Heart left ventricle (tissue), 13 donors: ENCODE measurements at regions not wholly inside any gene's neighbourhood (a gene's known extent, or its start where the extent isn't known, plus 50 kb on each side); places are given as distances from the start of the nearest gene placed in this dataset.

Experiments
- POLR2A ChIP-seq, 2 donors: fragments of 450-650 bp; IDR thresholded peaks; one replicate each; pipeline ENCODE4 v1.6.1; 2017; ENCODE audit warnings: antibody characterized with exemption in 2 of 2, mild to moderate bottlenecking in 2 of 2, moderate library complexity in 2 of 2
- TF ChIP-seq, protein P1 (sequence below), 12 donors: fragments of 200-600 bp; sonication (generic) in 4 of 12; IDR thresholded peaks; one replicate each; pipeline versions ENCODE4 v1.5.0 to v1.8.0; 2018 to 2022; ENCODE audit warnings: antibody characterized with exemption in 12 of 12, mild to moderate bottlenecking in 5 of 12
- donor health status: ischemic (EF 13 %, LVEDD 7.1; RV severe dilation, severe dysfunction).
- donor health status: DM: no; HTN: yes; CAD: no.
- donor health status: DM: no; HTN: no; CAD: no.
- donor health status: ischemic (EF 25% LVEDD 6.9; RV normal size, moderate dysfunction).
- donor health status: ischemic (EF 25% LVEDD 5.7; RV mildly dilated, moderate dysfunction).
- donor health status: ischemic (EF 35%, LVEDD 5.7; RV mildly dilated, moderate dysfunction).
- donor health status: nonischemic (EF 11% LVEDD 7.7; RV severe dilation, severe dysfunction).
- donor health status: DM: yes; HTN: yes; CAD: no.
- donor health status: PGD.
- donor health status: ischemic (EF 29% LVEDD 5.4; RV normal size, mild dysfunction).
- donor health status: nonischemic (EF 23%, LVEDD 6.1; RV moderate dilation, normal function).

DNA sequence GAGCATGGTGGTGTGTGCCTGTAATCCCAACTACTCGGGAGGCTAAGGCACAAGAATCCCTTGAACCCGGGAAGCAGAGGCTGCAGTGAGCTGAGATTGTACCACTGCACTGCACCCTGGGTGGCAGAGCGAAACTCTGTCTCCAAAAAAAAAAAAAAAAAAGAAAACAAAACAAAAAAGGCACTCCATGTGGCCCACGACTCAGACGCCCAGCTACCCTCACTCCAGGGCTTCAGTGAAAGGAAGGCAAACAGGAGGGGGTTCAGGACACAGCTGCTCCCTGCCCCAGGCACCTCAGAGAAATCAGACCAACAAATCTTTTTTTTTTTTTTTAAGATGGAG, 91.7 kb downstream of the LITAF start:
- TF ChIP-seq, protein P1, sequence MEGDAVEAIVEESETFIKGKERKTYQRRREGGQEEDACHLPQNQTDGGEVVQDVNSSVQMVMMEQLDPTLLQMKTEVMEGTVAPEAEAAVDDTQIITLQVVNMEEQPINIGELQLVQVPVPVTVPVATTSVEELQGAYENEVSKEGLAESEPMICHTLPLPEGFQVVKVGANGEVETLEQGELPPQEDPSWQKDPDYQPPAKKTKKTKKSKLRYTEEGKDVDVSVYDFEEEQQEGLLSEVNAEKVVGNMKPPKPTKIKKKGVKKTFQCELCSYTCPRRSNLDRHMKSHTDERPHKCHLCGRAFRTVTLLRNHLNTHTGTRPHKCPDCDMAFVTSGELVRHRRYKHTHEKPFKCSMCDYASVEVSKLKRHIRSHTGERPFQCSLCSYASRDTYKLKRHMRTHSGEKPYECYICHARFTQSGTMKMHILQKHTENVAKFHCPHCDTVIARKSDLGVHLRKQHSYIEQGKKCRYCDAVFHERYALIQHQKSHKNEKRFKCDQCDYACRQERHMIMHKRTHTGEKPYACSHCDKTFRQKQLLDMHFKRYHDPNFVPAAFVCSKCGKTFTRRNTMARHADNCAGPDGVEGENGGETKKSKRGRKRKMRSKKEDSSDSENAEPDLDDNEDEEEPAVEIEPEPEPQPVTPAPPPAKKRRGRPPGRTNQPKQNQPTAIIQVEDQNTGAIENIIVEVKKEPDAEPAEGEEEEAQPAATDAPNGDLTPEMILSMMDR (IDR thresholded peaks at IDR 0.05) = no peak
- TF ChIP-seq POLR2A (IDR thresholded peaks at IDR 0.05) = no peak
